HG03103 (cell line): ENCODE measurements at regions not wholly inside any gene's neighbourhood (a gene's known extent, or its start where the extent isn't known, plus 50 kb on each side); places are given as distances from the start of the nearest gene placed in this dataset.
"Not testable (repeated sequence)": the region's sequence is repeated elsewhere in the genome, so short reads cannot be mapped to it uniquely, and the experiment has no call there.

Source experiments
- ATAC-seq: cut with Tn5 transposase; IDR thresholded peaks from one replicate; pipeline ENCODE4 v1.9.1; 2021; ENCODE audit warnings: low read depth; ENCODE audit not compliant: unreplicated experiment

DNA sequence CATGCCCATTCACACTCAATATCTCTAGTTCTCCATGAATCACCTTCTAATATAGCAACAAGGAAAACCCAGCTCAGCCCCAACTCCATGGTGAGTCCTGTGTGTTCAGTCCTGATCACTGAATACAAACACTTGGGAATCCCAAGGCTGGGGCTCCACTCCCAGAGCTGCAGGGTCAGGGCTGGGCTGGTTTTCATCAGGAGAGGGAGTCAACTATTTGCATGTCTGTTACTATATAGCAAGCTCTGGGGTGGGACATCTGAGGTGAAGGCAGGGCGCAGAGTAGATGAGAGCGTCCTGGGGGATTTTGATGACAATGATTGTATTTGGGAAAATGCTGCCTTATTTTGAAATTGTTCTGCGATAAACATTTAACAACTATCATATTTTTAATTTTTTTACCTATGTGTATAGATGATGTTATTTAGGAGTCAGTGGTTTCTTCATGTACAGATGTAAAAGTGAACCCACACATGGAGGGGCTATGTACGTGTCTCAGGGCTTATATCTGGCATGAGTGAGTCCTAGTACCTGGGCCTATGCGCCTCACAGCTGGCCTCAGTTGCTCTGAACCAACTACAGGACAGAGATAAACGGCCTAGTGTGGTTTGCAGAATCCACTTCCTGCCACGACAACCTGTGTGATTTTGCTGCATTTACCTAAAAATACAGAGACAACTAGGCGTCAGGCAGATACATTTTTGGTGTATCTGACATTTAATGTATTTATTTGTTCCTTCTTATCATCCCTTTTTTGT lies 603.7 kb downstream of the TMEM121 start:
- ATAC-seq = not testable (repeated sequence)

DNA sequence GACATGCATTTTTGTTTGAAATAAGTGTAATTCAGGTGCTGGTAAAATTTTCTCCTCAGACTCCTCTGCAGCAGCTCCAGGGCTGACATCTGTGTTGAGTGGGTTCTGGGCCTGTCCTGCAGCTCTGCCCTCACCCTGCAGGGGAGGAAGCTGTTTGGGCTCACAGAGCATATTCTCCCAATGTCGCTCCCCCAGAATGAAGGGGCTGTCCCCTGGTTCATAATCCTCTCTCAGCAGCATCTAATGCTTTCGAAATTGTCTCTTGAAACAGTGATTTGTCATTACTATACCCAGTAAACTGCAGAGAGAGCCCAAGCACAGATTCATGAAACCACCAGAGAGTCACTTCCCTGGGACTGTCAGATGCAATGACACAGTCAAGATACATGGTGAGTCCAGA lies 606.7 kb downstream of the TMEM121 start:
- not testable (repeated sequence) for ATAC-seq

DNA sequence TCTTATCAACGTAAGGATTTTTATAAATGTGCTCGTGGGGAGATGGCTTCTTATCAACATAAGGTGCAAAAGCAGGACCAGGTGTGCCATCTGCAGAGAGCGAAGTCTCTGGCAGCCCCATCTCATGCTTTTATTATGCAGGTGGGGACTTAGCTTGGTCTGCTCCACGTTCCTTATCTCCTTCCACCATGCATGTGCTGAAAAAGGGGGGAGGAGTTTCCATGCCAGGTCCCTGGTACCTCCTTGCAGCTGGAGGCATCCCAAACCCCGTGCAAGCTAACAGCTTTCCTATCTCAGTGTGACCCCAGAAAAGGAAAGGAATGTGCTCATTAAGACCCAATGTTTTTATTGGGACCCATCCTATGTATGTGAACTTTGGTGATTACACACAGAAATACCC lies 608.5 kb downstream of the TMEM121 start:
- ATAC-seq = no peak

DNA sequence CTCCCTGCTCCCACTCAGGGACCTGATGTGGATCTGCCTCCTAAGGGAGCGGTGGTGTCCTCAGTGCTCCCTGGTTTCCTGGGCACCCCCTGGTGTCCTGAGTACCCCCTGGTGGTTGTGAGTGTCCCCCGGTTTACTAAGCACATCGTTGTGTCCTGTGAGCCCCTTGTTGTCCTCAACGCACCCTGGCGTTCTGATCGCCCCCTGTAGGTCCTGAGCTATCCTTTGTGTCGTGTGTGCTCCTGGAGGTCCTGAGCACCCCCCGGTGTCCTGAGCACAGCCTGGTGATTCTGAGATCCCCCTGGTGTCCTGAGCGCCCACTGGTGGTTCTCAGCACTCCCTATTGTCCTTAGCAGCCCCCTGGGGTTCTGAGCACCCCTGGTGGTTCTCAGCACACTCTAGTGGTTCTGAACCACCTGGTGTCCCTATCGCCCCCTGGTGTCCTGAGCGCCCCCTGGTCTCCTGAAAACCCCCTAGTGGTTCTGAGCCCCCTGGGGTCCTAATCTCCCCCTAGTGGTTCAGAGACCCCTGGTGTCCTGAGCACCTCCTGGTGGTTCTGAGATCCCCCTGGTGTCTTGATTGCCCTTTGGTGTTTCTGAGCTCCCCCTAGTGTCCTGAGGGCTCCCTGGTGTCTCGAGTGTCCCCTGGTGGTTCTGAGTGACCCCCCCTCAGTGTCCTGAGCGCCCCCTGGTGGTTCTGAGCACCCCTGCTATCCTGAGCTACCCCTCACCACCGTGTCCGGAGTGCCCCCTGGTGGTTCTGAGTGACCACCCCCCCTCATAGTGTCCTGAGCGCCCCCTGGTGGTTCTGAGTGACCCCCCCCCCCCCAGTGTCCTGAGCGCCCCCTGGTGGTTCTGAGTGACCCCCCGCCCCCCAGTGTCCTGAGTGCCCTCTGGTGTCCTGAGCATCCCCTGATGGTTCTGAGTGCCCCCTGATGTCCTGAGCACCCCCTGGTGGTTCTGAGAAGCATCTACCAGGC lies 615.1 kb downstream of the TMEM121 start:
- ATAC-seq = no peak

DNA sequence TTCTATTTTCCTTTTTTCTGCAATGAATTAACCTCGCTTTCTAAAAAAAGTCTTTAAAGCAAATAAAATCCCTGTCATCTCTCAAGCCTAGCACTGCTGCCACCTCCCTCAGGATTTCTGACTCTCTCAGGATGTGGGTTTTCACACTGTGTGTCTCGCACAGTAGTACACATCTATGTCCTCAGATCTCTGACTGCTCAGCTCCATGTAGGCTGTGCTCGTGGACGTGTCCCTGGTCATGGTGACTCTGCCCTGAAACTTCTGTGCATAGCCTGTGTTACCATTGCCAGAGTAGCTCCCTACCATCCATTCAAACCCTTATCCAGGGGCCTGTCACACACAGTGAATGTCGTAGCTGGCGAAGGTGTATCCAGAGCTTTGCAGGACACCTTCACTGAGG lies 619.3 kb downstream of the TMEM121 start:
- not testable (repeated sequence) for ATAC-seq

DNA sequence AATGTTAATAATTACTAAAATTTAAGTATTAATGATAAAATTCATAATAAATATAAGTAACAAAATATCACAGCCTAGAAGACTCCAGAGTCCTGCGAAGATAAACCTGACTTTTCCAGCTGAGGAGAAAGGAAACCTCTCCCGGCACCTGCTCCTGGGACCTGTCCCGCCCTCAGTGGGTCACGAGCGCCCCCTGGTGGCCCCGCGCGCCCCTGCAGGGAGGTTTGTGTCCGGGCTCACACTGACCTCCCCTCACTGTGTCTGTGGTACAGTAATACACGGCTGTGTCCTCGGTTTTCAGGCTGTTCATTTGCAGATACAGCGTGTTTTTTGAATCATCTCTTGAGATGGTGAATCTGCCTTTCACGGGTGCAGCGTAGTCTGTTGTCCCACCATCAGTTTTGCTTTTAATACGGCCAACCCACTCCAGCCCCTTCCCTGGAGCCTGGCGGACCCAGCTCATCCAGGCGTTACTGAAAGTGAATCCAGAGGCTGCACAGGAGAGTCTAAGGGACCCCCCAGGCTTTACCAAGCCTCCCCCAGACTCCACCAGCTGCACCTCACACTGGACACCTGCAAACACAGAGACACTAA lies 627.1 kb downstream of the TMEM121 start:
- not testable (repeated sequence) for ATAC-seq

DNA sequence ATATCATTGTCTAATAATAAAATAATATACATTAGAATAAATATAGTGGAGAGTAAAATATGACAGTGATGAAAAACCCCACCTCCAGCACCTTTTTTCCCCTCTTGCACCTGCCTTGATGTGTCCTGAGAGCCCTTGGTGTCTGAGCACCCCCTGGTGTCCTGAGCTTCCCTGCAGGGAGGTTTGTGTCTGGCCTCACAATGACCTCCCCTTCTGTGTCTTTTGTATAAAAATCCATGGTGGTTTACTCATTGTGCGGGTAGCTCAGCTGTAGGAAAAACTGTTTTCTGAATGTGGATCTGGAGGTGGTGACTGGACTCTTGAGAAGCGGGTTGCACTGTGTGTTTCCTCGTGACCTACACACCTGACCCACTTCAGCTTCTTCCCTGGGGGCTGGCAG lies 636.9 kb downstream of the TMEM121 start:
- ATAC-seq = no peak

DNA sequence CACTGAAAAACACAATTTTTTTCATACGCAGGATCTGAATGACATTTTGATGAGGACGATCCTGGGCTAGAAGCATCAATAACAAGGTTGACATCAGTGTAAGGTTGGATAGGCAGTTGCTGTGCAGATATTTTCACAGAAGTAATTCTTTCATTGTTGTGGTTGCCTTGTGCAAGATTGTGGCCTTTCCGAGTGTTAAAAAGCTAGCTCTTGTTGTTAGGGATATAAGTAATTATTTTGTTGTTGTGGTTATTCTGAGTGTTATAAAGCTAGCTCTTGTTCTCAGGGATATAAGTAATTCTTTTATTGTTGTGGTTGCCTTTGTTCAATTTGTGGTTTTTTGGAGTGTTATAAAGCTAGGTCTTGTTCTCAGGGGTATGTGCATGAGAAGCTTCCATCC lies 637.4 kb downstream of the TMEM121 start:
- not testable (repeated sequence) for ATAC-seq

DNA sequence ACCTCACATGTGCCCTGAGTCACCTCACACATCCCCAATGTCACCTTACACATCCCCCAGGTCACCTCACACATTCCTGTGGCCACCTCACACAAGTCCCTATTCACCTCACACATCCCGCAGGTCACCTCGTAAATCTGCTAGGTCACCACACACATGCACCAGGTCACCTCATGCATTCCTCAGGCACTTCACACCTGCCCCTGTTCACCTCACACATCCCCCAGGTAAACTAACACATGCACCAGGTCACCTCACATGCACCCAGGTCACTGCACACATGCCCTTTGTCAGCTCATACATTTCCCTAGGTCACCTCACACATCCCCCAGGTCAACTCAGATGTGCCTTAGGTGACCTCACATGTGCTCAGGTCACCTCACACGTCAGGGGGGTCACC lies 639.8 kb downstream of the TMEM121 start:
- ATAC-seq = no peak

DNA sequence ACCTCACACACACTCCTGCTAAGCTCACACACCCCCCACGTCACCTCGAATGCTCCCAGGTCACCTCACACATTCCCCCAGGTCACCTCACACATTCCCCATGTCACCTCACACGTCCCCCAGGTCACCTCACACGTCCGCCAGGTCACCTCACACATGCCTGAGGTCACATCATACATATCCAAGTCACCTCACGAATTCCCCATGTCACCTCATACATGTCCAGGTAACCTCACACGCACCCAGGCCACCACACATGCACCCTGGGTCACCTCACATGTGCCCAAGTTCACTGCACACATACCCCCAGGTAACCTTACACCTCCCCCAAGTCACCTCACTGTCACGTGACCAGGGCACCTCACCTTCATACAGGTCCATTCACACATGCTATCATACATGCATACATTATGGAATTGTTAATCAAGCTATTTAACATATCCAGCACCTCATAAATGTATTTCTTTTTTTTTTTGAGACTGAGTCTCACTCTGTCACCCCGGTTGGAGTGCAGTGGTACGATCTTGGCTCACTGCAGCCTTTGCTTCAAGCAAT lies 640.3 kb downstream of the TMEM121 start:
- ATAC-seq = no peak

DNA sequence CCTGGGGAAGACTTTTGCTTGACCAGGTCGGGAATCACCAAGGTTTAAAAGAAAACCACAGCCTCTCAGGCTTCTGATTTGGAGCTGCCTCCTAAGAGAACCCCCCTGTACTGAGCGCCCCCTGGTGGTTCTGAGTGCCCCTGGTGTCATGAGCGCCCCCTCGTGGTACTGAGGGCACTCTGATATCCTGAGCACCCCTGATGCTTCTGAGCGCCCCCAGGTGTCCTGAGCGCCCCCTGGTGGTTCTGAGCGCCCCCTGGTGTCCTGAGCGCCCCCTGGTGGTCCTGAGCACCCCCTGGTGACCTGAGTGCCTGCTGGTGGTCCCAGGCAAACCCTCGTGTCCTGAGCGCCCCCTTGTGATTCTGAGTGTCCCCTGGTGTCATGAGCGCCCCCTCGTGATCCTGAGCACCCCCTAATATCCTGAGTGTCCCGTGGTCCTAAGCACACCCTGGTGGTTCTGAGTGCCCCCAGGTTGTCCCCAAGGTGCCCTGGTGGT lies 643.8 kb downstream of the TMEM121 start:
- ATAC-seq = not testable (repeated sequence)

DNA sequence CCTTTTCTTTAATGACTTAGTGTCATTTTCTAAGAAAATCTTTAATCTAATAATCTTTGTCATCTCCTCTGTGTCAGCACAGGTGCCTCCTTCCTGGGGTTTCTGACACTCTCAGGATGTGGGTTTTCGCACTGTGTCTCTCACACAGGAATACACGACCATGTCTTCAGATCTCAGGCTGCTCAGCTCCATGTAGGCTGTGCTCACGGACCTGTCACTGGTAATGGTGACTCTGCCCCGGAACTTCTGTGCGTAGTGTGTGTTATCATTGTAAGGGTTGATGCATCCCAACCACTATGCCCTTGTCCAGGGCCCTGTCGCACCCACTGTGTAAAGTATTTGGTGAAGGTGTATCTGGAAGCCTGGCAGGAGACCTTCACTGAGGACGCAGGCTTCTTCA lies 647.8 kb downstream of the TMEM121 start:
- ATAC-seq = no peak

DNA sequence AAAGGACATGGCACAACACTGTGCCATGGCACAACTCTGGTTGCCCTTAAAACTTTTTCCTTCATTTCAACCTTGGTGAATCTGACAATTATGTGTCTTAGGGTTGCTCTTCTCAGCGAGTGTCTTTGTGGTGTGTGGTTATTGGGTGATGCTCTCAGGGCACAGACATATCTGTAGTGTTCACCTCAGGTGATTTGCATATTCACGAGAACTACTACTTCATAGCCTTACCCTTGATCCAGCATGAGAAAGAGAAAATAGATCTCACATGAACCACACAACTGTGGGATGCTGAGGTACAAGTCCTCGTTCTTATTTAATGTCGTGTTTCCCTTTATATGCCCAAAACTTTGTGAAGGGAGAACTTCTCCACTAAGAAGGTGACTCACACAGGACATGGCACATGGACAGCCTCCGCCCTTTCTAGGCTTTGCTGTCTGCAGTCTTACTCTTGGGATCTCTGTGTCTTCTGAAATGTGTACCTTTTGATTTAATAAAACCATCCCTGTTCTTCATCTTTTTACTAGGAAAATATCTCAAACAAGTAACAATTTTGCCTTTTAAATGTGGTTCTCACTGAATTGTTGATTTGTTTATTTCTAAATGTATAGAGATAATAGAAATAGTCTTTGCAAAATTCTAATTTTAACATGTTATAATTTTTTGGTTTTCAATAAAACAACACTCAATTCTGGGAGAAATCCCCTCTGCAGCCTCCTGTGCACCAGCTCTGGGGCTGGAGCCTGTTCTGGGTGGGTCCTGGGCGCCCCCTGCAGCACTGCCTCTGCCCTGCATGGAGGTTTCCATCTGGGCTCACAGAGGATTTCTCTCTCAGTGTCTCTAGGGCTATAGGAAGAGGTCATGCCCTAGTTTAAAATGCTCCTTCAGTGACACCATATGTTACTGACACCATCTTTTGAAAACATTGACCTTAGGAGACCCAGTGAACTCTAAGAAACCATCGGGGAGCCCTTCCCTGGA lies 651.2 kb downstream of the TMEM121 start:
- not testable (repeated sequence) for ATAC-seq

DNA sequence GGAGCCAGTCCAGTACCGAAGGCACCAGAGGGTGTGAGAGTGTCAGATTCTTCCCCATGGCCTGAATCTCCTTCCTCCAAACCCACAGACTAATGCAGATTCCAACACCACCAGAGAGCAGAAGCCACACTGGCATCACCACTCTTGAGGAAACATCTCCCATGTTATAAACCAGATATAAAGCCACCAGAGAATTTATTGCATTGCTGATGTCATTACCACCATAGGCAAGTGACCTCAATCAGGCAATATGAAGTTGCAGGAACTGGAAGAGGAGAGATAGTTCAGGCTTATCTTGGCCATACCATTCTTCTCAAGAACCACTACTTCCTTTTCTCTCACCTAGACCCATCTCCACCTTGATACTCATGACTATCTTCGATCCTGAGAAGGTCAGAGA lies 653.4 kb downstream of the TMEM121 start:
- ATAC-seq = no peak

DNA sequence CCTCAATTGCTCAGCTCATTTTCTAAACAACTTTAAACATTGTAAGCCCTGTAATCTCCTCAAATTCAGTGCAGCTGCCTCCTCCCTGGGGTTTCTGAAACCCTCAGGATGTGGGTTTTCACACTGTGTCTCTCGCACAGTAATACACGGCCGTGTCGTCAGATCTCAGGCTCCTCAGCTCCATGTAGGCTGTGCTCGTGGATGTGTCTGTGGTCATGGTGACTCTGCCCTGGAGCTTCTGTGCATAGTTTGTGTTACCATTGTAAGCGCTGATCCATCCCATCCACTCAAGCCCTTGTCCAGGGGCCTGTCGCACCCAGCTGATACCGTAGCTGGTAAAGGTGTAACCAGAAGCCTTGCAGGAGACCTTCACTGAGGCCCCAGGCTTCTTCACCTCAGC lies 658.4 kb downstream of the TMEM121 start:
- not testable (repeated sequence) for ATAC-seq

DNA sequence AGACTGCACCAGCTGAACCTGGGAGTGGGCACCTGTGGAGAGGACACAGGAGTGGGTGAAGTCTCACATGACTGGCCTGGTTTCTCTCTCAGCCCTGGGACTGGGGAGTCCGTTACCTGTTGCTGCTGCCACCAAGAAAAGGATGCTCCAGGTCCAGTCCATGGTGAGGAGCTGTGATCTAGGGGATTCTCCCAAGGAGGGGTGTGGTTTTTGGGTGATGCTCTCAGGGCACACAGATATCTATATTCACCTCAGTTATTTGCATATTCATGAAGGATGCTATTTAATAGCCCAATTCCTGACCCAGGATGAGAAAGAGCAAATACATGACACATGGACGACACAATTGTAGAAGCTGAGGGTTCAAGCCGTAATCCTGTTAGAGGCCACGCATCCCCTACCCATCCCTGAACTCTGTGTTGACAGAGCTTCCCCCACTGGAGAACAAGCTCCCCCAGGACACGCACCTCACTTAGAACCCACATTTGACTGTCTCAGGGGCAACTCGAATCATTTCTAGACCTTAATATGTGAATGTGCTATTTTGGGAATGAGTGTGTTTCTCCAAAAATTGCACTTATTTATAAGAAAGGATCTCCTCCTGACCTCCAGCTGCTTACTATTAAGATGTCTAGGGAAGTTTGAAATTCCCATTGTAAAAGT lies 658.9 kb downstream of the TMEM121 start:
- not testable (repeated sequence) for ATAC-seq

DNA sequence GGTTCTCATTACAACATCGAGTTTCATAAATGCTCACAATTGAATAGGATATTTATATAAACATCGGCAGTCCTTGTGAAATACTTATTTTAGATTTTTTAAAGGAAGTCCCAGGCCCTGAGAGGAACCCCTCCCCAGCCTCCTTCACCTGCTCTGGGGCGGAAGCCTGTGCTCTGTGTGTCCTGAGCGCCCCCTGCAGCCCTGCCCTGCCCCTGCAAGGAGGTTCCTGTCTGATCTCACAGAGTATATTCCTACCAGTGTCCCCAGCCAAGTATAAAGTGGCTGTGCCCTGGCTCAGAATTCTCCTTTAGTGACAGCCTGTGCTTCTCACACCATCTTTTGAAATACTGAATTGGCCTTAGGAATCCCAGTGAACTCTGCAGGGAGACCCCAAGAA lies 659.5 kb downstream of the TMEM121 start:
- no peak for ATAC-seq

DNA sequence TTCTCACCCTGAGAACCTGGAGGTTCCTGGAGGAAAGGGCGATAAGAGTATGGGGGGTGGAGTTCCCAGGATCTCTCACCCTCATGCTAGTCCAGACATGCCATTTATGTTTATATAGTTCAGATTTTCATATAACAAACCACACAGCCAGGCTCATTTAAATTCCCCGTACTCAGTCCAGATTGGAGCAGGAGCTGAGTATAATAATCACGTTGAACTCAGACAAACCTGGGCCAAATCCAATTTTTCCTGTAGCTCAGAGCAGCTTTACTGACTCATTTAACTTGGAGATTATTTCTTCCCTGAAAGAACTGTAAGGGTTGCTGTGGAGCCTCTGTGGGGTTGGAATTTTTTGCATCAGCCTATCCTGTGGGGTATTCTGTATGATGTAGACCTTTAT lies 660.8 kb downstream of the TMEM121 start:
- no peak for ATAC-seq

DNA sequence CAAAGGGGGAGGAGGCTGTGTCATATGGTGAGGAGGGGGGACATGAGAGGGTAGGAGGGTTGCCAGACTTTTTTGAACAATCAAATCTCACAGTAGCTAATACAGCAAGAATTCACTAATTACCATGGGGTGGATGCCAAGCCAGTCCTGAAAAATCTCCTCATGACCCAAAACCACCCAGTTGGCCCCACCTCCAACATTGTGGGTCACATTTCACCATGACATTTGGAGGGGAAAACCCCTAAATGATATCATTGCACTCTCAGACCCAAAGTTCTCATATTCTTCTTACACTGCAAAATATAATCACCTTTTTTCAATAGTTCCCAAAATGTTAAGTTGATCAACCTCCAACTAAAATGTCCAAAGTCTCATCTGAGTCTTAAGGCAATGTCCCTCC lies 666.3 kb downstream of the TMEM121 start:
- not testable (repeated sequence) for ATAC-seq
